Neural progenitor cell (in vitro differentiated cells): ENCODE measurements at regions not wholly inside any gene's neighbourhood (a gene's known extent, or its start where the extent isn't known, plus 50 kb on each side); places are given as distances from the start of the nearest gene placed in this dataset.

Source experiments
- DNase-seq: peaks from one replicate; pipeline ENCODE4 v3.0.0-alpha.2; 2016; ENCODE audit warnings: low spot score
- H2AFZ ChIP-seq: fragments of 200-600 bp; sonication (generic); replicated peaks from 2 replicates; pipeline ENCODE4 v1.6.1; 2016; ENCODE audit warnings: antibody characterized with exemption
- H3F3A ChIP-seq: fragments of 200-600 bp; sonication (generic); 2 replicates; pipeline ENCODE4 v1.6.1; 2016; ENCODE audit warnings: antibody characterized with exemption, low read depth
- H3K27ac ChIP-seq: fragments of 200-600 bp; sonication (generic); 2 replicates; pipeline ENCODE4 v1.5.1; 2016; ENCODE audit warnings: mild to moderate bottlenecking
- H3K27me3 ChIP-seq: fragments of 200-600 bp; sonication (generic); 2 replicates; pipeline ENCODE4 v1.6.1; 2016; ENCODE audit warnings: mild to moderate bottlenecking, moderate library complexity
- H3K36me3 ChIP-seq: fragments of 200-600 bp; sonication (generic); 2 replicates; pipeline ENCODE4 v1.5.1; 2016
- H3K4me1 ChIP-seq: fragments of 200-600 bp; sonication (generic); 2 replicates; pipeline ENCODE4 v1.6.1; 2016; ENCODE audit warnings: mixed run types
- H3K4me2 ChIP-seq: fragments of 200-600 bp; sonication (generic); 2 replicates; pipeline ENCODE4 v1.6.1; 2016
- H3K4me3 ChIP-seq: fragments of 200-600 bp; sonication (generic); 2 replicates; pipeline ENCODE4 v1.5.1; 2016
- H3K79me2 ChIP-seq: fragments of 200-600 bp; sonication (generic); 2 replicates; pipeline ENCODE4 v1.6.1; 2016; ENCODE audit warnings: low read depth
- H3K9ac ChIP-seq: fragments of 200-600 bp; sonication (generic); 2 replicates; pipeline ENCODE4 v1.6.1; 2016
- H3K9me3 ChIP-seq: fragments of 200-600 bp; sonication (generic); 2 replicates; pipeline ENCODE4 v1.5.1; 2016; ENCODE audit warnings: low read depth
- H4K20me1 ChIP-seq: fragments of 200-600 bp; sonication (generic); 2 replicates; pipeline ENCODE4 v1.6.1; 2016; ENCODE audit warnings: low read depth
- H3K27ac Mint-ChIP-seq: 3 replicates; pipeline ENCODE4 v1.8.0; 2021; ENCODE audit warnings: mixed read lengths
- H3K27me3 Mint-ChIP-seq: 2 replicates; pipeline ENCODE4 v1.8.0; 2022; ENCODE audit warnings: low read depth, mild to moderate bottlenecking, inconsistent platforms, moderate library complexity, mixed read lengths; ENCODE audit not compliant: insufficient read depth
- H3K36me3 Mint-ChIP-seq: 3 replicates; pipeline ENCODE4 v1.8.0; 2021; ENCODE audit warnings: mixed read lengths
- H3K4me1 Mint-ChIP-seq: 3 replicates; pipeline ENCODE4 v1.8.0; 2021; ENCODE audit warnings: mixed read lengths
- H3K4me3 Mint-ChIP-seq: 3 replicates; pipeline ENCODE4 v1.8.0; 2021; ENCODE audit warnings: mild to moderate bottlenecking, moderate library complexity, mixed read lengths
- H3K9me3 Mint-ChIP-seq: 3 replicates; pipeline ENCODE4 v1.8.0; 2020; ENCODE audit warnings: mixed read lengths
- CTCF ChIP-seq: fragments of 200-600 bp; sonication (generic); IDR thresholded peaks from 2 replicates; pipeline ENCODE4 v1.5.1; 2017; ENCODE audit warnings: antibody characterized with exemption, mild to moderate bottlenecking
- EZH2 ChIP-seq: fragments of 200-600 bp; sonication (generic); IDR thresholded peaks from 2 replicates; pipeline ENCODE4 v1.6.1; 2017; ENCODE audit warnings: antibody characterized with exemption, mild to moderate bottlenecking, moderate library complexity
- EZH2phosphoT487 ChIP-seq: fragments of 200-600 bp; sonication (generic); IDR thresholded peaks from 2 replicates; pipeline ENCODE4 v1.6.1; 2017; ENCODE audit warnings: antibody characterized with exemption

- TF ChIP-seq EZH2phosphoT487 (no peak), EZH2 (no peak)
- Histone ChIP-seq H4K20me1 (no peaks in the 10 kb centered on the region), H3K4me3 (no peak overlapping the region), H3K4me2 (no peak overlapping the region), H3K4me1 (peaks cover 6% of the 10 kb centered on the region), H3K9ac (no peak overlapping the region), H3K27ac (no peak overlapping the region), H3K36me3 (no peaks in the 10 kb centered on the region), H2AFZ (peak overlapping the region; percentile 69), H3K27me3 (no peaks in the 10 kb centered on the region), H3K79me2 (no peaks in the 10 kb centered on the region), H3K9me3 (no peaks in the 10 kb centered on the region), H3F3A (no peaks in the 10 kb centered on the region)
- no peak for DNase-seq
- Mint-ChIP-seq H3K36me3 (peaks cover 7% of the 10 kb centered on the region), H3K9me3 (peaks cover 50% of the 10 kb centered on the region), H3K27ac (no peak overlapping the region), H3K4me1 (no peaks in the 10 kb centered on the region), H3K4me3 (no peak overlapping the region), H3K27me3 (peaks cover 3% of the 10 kb centered on the region)
These were observed 344.6 kb downstream of the UBE3D start for GRCh38 chr6:82720992-82721391.

- Mint-ChIP-seq H3K36me3 (peaks cover 4% of the 10 kb centered on the region), H3K4me1 (peaks cover 55% of the 10 kb centered on the region), H3K27ac (peak overlapping the region; percentile 93), H3K4me3 (no peak overlapping the region), H3K9me3 (peaks cover 14% of the 10 kb centered on the region), H3K27me3 (no peaks in the 10 kb centered on the region)
- Histone ChIP-seq H3K36me3 (no peaks in the 10 kb centered on the region), H3K4me2 (no peak overlapping the region), H3K9me3 (no peaks in the 10 kb centered on the region), H3K4me3 (no peak overlapping the region), H2AFZ (peak overlapping the region; percentile 22), H3K4me1 (peaks cover 42% of the 10 kb centered on the region), H3K27ac (no peak overlapping the region), H3K27me3 (no peaks in the 10 kb centered on the region), H4K20me1 (no peaks in the 10 kb centered on the region), H3K79me2 (no peaks in the 10 kb centered on the region), H3K9ac (no peak overlapping the region), H3F3A (peaks cover 37% of the 10 kb centered on the region)
- TF ChIP-seq EZH2 = no peak
- TF ChIP-seq CTCF = no peak
- no peak for TF ChIP-seq EZH2phosphoT487
- no peak for DNase-seq
These were observed 329.9 kb downstream of the UBE3D start for GRCh38 chr6:82735790-82736189.

- peak overlapping the region; percentile 33 for H3K4me3 Mint-ChIP-seq
- Histone ChIP-seq H3K79me2 (no peaks in the 10 kb centered on the region), H3K36me3 (no peaks in the 10 kb centered on the region), H3K4me2 (peak overlapping the region; percentile 65), H3F3A (peaks cover 58% of the 10 kb centered on the region), H4K20me1 (no peaks in the 10 kb centered on the region), H3K27me3 (no peaks in the 10 kb centered on the region), H3K9ac (no peak overlapping the region), H3K4me3 (no peak overlapping the region), H3K27ac (peak overlapping the region; percentile 96), H2AFZ (no peak overlapping the region), H3K9me3 (no peaks in the 10 kb centered on the region), H3K4me1 (peaks cover 63% of the 10 kb centered on the region)
- no peak for TF ChIP-seq CTCF
- H3K4me1 Mint-ChIP-seq = peaks cover 75% of the 10 kb centered on the region
- no peaks in the 10 kb centered on the region for H3K27me3 Mint-ChIP-seq
- H3K36me3 Mint-ChIP-seq = peaks cover 4% of the 10 kb centered on the region
- peak overlapping the region; percentile 98 for H3K27ac Mint-ChIP-seq
- no peak for DNase-seq
- H3K9me3 Mint-ChIP-seq = peaks cover 9% of the 10 kb centered on the region
These were observed 327.7 kb downstream of the UBE3D start for GRCh38 chr6:82737965-82738364.

- Histone ChIP-seq H3K4me1 (peaks cover 63% of the 10 kb centered on the region), H3K79me2 (no peaks in the 10 kb centered on the region), H3K9ac (no peak overlapping the region), H2AFZ (no peak overlapping the region), H3K27ac (peak overlapping the region; percentile 96), H3K36me3 (no peaks in the 10 kb centered on the region), H3K4me3 (no peak overlapping the region), H3K27me3 (no peaks in the 10 kb centered on the region), H4K20me1 (no peaks in the 10 kb centered on the region), H3K4me2 (peak overlapping the region; percentile 65), H3F3A (peaks cover 63% of the 10 kb centered on the region), H3K9me3 (no peaks in the 10 kb centered on the region)
- Mint-ChIP-seq H3K4me3 (peak overlapping the region; percentile 69), H3K27ac (peak overlapping the region; percentile 99), H3K27me3 (peaks cover 2% of the 10 kb centered on the region), H3K9me3 (peaks cover 6% of the 10 kb centered on the region), H3K36me3 (peaks cover 2% of the 10 kb centered on the region), H3K4me1 (peaks cover 80% of the 10 kb centered on the region)
- TF ChIP-seq EZH2phosphoT487 (no peak), CTCF (no peak), EZH2 (no peak)
- DNase-seq = no peak
These were observed 326.9 kb downstream of the UBE3D start for GRCh38 chr6:82738773-82739172.
